Gastrocnemius medialis (tissue), 4 donors: ENCODE measurements at regions not wholly inside any gene's neighbourhood (a gene's known extent, or its start where the extent isn't known, plus 50 kb on each side); places are given as distances from the start of the nearest gene placed in this dataset.

Experiments
- POLR2A ChIP-seq, 2 donors: fragments of 450-650 bp; IDR thresholded peaks; one replicate each; pipeline ENCODE4 v1.6.1; 2017; ENCODE audit warnings: antibody characterized with exemption in 2 of 2, mild to moderate bottlenecking in 2 of 2, moderate library complexity in 2 of 2
- TF ChIP-seq, protein P1 (sequence below), 5 experiments: fragments of 450-650 bp in 3 of 5; fragments of 200-600 bp in 2 of 5; sonication (generic) in 2 of 5; IDR thresholded peaks in 4 of 5; conservative IDR thresholded peaks in 1 of 5; 1 replicate in 4 of 5; 2 replicates in 1 of 5; pipeline ENCODE4 v1.5.1; 2016 to 2019; ENCODE audit warnings: antibody characterized with exemption in 5 of 5, mild to moderate bottlenecking in 3 of 5, moderate library complexity in 3 of 5

DNA sequence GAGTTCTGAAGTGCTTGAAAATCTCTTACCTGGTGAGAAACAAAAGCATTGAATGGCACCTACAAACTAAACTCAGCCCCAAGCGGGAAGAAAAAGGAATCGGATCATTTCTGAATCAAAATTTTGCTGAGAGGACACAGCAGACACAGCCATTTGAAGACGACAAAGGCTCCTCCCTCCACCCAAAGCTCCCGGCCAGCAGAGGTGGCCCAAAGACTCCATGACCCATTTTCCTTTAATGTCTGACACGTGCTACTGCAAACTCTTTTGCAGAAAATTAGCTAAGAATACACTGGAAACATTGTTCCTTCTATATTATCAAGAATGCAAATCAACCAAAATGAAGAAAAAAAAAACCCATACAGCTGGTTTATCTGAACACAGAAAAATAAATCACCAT, 85.9 kb upstream of the FOXN3 start:
- TF ChIP-seq POLR2A (IDR thresholded peaks at IDR 0.05) = no peak
- TF ChIP-seq, protein P1, sequence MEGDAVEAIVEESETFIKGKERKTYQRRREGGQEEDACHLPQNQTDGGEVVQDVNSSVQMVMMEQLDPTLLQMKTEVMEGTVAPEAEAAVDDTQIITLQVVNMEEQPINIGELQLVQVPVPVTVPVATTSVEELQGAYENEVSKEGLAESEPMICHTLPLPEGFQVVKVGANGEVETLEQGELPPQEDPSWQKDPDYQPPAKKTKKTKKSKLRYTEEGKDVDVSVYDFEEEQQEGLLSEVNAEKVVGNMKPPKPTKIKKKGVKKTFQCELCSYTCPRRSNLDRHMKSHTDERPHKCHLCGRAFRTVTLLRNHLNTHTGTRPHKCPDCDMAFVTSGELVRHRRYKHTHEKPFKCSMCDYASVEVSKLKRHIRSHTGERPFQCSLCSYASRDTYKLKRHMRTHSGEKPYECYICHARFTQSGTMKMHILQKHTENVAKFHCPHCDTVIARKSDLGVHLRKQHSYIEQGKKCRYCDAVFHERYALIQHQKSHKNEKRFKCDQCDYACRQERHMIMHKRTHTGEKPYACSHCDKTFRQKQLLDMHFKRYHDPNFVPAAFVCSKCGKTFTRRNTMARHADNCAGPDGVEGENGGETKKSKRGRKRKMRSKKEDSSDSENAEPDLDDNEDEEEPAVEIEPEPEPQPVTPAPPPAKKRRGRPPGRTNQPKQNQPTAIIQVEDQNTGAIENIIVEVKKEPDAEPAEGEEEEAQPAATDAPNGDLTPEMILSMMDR (IDR thresholded peaks at IDR 0.05 in 4 of 5, conservative IDR thresholded peaks at IDR 0.05 in 1 of 5) = no peak
